Limb (tissue), 2 donors: ENCODE measurements at regions not wholly inside any gene's neighbourhood (a gene's known extent, or its start where the extent isn't known, plus 50 kb on each side); places are given as distances from the start of the nearest gene placed in this dataset.

Experiments used
- DNase-seq, 2 donors: peaks; one replicate each; pipeline ENCODE4 v3.0.0-alpha.2; 2016; ENCODE audit errors: extremely low spot score in 2 of 2

DNA sequence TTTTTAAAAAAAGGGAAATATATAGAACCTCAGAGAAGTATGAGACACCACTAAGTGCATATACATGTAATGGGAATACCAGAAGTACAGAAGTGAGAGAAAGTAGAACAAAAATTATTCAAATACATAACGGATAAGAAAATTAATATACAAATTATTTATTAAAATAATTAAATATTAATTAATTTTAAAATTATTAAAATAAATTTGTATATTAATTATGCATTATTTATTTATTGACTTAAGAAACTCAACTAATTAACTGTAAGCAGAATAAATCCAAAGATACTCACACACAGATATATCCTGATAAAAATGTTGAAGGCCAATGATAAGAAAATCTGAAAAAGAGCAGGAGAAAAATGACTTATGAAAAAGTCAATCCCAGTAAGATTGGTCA is 1333.5 kb upstream of the CELF2 start:
- no peak for DNase-seq

DNA sequence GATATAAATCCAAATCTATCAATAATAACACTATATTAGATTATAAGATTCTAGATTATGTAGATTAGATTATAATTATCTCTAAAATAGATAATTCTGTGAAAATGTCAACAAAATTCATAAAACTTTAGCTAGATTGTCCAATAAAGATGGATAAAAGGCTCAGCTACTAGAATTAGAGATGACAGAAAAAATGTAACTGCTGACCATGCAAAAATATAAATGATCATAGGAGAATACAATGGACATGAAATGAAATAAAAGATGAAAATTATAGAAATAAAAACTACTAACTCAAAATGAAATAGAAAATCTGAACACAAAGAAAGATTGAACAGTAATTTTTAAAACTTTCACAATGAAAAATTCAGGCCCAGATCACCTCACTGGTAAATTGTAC is 1332.1 kb upstream of the CELF2 start:
- no peak for DNase-seq

DNA sequence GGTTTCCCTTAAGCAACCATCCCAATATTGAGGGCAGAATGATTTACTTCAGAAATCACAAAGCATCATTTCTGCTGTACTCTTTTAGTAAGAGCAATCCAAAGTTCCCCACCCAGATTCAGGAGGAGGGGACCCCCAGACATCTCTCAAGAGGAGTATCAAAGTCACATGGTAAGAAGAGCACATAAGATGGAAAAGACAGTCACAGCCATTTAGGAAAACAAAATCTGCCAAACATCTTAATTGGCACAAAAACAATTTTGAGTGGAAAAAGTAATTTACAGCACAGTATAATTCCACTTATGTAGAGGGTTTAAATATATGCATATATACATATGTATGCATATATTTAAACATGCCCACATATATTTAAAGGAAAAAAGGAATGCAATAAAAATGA is 1329.0 kb upstream of the CELF2 start:
- no peak for DNase-seq

DNA sequence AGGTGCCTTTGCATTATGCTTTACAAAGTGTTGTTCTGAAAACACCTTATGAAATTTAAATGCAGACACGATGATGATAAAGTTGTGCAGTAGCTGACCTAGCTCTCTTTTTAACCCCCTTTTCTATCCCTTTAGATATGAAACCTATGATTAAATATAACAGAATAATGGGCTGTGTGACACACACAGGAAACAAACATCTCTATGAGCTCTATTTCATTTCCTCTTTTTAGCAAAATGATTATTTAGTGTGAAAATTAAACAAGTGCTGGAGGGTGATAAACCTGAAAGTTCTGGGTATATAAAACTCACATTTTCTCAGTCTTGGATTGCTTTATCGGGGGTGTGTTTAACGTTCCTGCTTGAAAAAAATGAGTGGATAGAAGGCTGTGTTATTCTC is 1310.5 kb upstream of the CELF2 start:
- no peak for DNase-seq

DNA sequence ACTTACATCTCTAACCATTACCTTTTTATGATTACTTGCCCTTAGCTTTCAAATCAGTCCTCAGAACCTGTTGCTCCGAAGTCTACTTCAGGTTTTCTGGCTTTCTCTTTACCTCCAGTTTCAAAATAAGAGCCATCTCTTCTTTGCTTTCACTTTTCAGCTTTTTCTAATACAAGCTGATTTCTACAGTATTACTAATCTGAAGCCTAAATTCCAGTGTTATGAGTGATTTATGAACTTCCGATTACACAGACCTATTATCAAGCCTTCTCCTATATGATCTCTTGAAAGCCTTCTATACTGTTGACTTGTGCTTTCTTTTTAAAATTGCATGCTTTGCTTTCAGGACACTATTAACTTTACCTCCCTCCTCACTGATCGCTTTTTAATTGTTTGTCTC is 1307.8 kb upstream of the CELF2 start:
- DNase-seq = no peak

DNA sequence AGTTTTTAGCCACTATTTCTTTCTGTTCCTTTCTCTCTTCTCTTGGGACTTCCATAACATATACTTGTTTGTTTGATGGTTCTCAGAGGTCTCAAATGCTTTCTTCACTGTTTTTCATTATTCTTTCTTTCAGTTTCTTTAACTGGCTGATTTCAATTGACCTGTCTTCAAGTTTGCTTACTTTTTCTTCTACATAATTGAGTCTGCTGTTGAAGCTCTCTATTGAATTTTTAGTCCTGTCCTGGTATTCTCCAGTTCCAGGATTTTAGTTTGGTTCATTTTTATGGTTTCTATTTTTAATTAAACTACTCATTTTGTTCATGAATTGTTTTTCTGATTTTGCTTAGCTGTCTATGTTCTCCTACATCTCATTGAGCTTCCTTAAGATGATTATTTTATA is 1305.3 kb upstream of the CELF2 start:
- DNase-seq = no peak

DNA sequence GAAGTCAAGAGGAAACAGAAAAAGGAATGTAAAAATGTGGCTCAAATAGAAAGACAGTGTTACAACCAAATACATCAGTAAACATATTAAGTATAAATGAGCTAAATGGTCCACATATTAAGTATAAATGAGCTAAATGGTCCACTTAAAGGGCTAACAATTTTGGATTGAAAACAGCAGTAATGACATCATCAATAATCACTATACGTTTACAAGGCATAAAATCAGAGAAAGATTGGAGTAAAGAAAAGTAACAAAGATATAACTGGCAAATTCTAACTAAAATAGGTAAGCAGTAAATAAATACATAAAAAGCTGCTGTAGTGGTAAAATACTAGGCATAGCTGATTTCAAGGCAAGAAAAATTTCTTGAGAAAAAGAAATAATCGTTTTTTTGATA is 1298.4 kb upstream of the CELF2 start:
- no peak for DNase-seq

DNA sequence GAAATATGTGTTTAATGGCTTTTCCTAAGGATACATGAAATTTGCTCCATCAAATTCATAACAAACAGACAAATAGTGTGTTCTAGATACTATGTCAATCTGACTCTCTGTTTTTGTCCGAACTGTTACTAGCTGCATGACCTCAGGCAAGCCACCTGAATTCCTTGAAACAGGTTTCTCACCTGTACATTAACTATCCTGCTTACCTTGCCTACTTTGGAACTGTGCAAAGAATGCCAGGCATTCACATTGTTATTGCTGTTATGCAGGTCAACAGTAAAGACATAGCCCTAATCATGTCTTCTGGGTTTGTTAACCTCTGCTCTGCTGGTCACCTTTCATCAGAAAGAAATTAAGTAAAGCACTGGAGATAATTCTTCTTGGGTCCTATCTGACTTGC is 1283.9 kb upstream of the CELF2 start:
- DNase-seq = no peak

DNA sequence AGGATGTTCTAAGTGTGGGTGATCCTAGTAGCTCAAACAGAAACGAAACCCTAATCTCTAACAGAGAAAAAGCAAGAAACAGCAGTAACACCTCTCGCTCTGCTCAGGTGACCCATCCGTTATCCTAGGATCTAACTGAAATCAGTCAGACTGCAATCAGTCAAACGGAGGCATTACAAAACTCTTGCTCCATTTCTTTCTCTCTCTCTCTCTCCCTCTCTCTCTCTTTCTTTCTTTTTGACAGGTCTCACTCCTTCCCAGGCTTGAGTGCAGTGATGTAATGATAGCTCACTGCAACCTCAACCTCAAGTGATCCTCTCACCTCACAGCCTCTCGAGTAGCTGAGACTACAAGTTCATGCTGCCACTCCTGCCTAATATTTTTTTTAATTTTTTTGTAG is 1283.5 kb upstream of the CELF2 start:
- DNase-seq = no peak

DNA sequence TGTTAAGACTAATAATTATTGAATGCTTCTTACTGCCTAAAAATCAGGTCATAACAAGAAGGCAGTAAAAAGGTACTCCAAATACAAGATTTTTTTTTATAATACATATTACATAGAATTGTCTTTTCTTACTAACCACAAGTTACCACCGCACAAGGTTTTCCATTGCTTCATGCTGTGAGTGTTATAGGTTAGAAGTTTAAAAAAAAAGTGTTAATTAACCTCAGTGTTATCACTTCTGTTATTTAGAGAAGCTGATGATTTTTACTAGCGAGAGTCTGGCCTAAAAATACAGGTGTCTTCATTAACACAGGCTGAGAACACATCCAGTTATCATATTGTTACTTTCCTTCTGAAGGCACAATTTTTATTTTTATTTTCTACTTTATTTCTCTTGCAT is 1281.9 kb upstream of the CELF2 start:
- no peak for DNase-seq

DNA sequence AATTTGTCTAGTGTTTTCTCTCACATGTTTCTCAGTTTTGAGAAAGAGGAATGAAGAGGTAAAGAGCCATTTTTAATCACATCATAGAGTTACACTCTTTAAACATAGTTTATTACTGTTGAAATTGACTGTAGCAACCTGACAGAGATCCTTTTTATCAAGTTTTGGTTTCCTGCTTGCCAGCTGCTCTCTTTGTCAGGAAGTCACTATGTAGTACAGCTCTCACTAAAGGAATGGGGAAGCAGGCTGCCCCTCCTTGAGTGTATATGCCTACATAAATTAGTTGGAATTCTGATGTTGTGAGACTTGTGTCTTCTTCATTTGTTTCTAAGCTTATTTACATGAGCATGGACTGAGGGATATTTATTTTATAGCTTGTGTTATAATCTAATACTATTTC is 1274.0 kb upstream of the CELF2 start:
- DNase-seq = no peak

DNA sequence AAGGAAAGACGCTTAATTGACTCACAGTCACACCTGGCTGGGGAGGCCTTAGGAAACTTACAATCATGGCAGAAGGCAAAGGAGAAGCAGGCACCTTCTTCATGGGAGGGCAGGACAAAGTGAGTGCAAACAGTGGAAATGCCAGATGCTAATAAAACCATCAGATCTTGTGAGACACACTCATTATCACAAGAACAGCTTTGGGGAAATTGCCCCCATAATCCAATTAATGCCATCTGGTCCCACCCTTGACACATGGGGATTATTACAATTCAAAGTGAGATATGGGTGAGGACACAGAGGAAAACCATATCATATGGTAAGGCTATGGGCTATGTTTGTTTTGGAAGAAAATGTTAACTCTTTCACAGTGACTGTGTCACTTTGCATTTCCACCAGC is 1272.5 kb upstream of the CELF2 start:
- DNase-seq = no peak

DNA sequence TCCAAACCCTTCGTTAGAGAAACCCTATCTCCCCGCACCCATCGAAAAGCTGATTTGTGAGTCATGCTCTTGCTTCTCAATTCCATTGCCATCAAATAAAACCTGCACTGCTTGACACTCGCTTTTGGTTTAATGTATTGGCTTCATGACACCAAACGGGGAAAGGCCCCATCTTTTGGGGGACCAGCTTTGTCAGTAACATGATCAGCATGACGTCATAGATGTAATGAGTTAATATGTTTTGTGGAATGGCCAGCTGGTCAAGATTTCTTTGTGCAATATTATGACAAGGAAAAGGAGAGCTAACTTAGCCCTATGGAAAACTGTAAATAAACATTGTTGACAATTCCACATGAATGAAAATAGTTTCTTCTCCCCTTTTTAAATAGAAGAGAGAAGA is 1260.5 kb upstream of the CELF2 start:
- DNase-seq = no peak

DNA sequence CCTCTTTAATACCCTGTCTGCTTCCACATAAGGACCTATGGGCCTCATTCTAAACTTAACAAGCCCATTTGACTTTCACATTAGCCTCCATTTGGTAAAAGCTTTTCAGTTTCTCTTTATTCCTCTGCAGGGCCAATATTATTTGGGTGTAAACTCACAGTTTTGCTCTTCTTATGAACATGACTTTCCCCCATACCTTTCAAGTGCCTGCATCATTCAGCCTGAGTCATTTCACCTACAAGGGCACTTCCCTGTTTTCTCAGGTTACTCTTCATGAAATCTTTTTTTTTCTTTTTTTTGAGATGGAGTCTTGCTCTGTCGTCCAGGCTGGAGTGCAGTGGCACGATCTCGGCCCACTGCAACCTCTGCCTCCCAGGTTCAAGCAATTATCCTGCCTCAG is 1258.1 kb upstream of the CELF2 start:
- DNase-seq = no peak

DNA sequence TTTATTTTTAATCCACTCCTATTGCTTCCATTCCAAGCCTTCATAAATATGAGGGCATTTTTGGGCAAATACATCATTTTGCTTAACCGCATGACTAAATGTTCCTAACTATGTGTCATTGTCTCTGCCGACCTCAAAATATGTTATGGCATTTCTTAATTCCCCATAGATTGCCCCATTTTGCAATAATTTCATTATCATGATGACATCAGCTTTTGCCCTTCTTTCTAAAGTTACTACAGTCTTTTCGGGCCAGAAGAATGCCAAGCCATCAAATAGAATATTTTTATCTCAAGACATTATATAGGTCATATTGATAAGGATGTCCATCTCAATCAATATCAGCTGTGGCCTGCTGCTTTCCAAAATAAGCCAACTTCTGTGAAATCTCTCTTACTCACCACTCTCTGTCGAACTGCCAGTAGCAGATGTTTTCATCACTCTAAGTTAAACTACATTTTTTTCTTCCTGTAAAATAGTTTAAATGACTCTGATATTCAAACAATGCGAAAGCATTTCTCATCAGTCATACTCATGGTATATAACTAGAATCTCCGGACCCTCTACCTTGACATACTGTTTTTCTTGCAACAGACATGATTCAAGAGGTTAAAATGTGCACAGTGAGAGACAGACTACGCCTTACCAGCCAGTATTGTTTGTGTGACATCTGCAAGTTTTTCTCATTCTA is 1254.6 kb upstream of the CELF2 start:
- peak in 1 of 2 donors; percentile 24 for DNase-seq

DNA sequence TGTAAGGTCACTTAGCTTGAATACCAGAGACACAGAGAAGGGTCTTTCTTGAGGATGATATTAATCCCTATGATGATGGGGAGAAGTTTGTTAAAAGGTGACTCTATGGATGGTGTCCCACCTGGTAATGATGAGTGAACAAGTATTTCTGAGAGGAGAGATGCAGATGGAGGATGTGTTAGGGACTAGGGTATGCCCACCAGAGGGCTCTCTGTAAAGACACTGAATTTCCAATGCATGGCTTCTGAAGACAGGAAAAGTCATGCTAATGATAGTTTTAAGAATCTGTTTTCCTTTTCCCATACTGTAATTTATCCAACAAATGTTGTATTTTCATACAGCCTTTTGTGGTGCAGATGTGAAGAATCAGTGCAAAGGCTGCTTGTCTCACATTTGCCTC is 1250.9 kb upstream of the CELF2 start:
- DNase-seq = no peak

DNA sequence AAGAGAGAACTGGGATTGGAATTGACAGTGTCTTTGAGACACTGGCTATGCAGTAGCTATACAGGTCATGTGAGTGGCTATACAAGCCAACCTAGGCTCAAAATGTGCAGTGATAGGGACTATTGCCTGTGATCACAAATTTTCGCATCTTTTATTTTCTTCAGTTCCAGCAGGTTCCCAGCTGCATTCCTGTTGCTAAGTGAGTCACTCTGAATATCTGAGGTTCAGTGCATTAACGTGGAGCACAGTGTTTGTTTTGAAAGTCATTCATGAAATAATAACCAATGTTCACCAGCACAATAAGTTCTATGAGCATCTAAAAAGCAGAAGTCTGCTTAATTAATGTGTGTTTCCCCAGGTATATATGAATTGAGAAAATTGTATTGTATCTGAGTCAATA is 1236.0 kb upstream of the CELF2 start:
- DNase-seq = no peak

DNA sequence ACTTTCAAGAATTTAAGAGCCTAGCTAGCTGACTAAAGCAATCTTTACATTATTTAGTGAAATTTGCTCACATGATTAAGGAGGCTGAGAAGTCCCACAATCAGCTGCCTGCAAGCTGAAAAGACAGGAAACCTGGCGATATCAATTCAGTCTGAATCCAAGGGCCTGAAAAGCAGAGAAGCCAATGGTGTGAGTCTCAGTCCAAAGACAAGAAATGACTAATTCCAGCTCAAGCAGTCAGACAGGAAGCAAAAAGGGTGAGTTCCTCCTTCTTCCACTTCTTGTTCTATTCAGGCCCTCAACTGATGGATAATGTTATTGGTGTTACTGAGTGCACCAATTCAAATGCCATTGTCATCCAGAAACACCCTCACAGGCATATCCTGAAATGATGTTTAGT is 1231.6 kb upstream of the CELF2 start:
- DNase-seq = no peak

DNA sequence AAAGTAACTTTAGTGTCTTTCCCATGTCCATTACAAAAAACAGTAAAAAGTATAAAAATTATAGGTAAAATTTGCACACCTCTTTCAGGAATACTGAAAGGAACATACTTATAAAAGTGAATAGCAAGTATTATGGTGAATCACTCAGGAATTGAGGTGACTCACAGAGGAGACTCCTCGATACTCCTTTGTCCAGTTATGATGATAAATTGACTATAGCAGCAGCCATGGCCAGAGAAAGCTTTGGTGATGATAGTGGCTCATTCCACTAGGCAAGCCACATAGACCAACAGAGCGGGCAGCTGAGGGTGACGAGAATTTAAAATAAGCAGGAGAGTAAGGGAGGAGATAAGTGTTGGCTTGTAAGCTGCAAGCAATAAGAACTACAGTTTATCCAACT is 1231.1 kb upstream of the CELF2 start:
- no peak for DNase-seq

DNA sequence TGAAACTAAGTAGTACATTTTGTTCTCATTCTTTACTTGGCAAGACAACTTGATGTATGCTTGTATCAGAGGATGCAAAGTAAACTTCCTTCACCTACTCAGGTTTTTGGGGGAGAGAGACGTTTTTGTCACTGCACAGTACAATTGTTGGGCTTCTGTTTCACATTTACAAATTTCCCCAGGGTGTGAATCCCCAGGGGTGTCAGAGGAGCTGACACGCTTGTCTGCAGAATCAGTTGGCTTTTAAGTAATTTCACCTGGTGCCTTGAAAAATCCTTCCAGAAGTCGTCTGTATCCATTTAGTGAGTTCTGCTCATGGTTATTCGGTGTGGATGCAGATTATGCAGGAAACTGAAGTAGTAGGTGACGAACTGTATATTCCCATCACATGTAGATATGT is 1227.7 kb upstream of the CELF2 start:
- DNase-seq = no peak

DNA sequence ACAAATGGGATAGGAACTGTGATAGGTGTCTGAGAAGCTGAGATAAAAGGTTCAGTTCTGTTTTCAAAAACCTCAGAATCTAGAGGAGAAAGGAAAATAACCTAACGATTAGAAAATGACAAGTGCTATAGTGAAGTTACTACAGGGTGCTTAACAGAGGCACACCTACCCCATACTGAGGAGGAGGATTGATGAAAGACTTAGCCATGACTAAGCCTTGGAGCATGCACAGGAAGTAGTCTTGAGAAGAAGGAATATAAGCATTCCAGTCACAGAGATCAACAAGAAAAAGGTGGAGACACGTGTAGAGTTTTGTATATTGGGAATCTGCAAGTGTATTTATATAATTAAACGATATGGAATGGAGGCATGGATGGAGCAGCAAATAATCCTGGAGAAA is 1225.5 kb upstream of the CELF2 start:
- DNase-seq = no peak

DNA sequence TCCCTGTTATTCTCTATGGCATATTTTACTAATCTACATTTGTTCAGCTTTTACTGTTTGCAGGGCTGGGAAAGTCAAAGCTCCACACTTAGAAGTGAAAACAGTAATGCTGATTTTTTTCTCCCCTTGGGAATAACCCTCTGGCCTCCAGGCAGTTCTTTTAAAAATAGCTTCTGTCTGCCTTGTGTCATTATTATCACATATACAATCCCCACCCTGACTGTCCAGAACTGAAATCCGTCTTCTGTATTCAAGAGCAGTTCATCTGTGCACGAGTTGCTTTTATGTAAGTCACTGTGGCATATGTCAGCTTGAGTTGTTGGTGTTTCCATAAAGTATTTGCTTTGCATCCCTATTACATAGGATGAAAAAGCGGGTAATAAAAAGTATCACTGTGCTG is 1221.1 kb upstream of the CELF2 start:
- no peak for DNase-seq

DNA sequence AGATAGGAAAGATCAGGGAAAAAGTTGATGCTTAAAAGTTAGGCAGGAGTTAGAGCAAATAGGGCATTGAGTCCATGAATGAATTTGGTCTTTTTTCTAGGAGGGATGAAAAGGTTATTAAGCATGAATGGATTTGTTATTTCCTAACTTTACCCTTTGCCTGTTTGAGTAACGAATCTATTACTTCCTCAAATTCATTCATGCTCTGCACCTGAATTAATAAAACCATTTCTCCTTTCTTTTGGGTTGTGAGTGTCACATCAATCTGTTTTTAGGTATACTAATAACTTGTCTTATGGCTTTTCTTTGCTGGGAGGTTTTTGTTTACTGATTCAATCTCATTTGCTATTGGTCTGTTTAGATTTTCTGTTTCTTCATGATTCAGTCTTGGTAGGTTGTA is 1217.7 kb upstream of the CELF2 start:
- DNase-seq = no peak

DNA sequence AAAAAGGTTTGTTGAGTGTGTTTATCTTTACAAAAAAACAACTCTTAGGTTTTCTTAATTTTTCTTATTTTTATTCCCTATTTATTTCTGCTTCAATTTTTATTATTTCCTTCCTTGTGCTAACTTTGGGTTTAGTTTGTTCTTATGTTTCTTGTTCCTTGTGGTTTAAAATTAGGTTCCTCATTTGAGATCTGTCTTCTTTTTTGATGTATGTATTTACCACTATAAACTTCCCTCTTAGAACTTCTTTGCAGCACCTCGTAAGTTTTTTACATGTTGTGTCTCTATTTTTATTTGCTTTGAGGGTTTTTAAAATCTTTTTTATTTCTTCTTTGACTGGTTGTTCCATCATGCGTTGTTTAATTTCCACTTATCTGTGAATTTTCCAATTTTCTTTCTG is 1217.1 kb upstream of the CELF2 start:
- no peak for DNase-seq
